Bronchial epithelial cell (primary cell): ENCODE measurements at regions not wholly inside any gene's neighbourhood (a gene's known extent, or its start where the extent isn't known, plus 50 kb on each side); places are given as distances from the start of the nearest gene placed in this dataset.

Source experiments
- DNase-seq: peaks from one replicate; pipeline ENCODE4 v3.0.0-alpha.2; 2010; ENCODE audit warnings: low read depth
- FAIRE-seq: peaks from 2 replicates; lab custom pipeline; 2011; peaks lifted over from hg19 to GRCh38; lab: Jason Lieb, UNC
- H3K27me3 ChIP-seq: 2 replicates; pipeline ENCODE4 v1.5.1; 2011; ENCODE audit warnings: low read length; ENCODE audit not compliant: control insufficient read depth, insufficient read depth
- H3K36me3 ChIP-seq: 2 replicates; pipeline ENCODE4 v1.5.1; 2011; ENCODE audit warnings: low read length; ENCODE audit not compliant: control insufficient read depth, insufficient read depth
- H3K4me3 ChIP-seq: 2 replicates; pipeline ENCODE4 v1.5.1; 2011; ENCODE audit warnings: mild to moderate bottlenecking, low read depth, low read length, control low read depth
- CTCF ChIP-seq: IDR thresholded peaks from 2 replicates; pipeline ENCODE4 v1.5.1; 2011; ENCODE audit warnings: mild to moderate bottlenecking, moderate library complexity, low read length, control low read depth, inconsistent platforms; ENCODE audit not compliant: insufficient read depth, severe bottlenecking

GRCh38 chr7:17559388-17559787, 260.9 kb downstream of the AHR start:
- FAIRE-seq (no peak), DNase-seq (peak; percentile 95)
- Histone ChIP-seq H3K27me3 (no peaks in the 10 kb centered on the region), H3K4me3 (no peak overlapping the region), H3K36me3 (no peaks in the 10 kb centered on the region)
- TF ChIP-seq CTCF, result no peak

- Histone ChIP-seq H3K36me3 (no peaks in the 10 kb centered on the region), H3K4me3 (no peak overlapping the region), H3K27me3 (no peaks in the 10 kb centered on the region)
- TF ChIP-seq CTCF, result no peak
- FAIRE-seq (no peak), DNase-seq (peak; percentile 95)
Measured at GRCh38 chr7:17560516-17560915, 262.1 kb downstream of the AHR start.

DNA sequence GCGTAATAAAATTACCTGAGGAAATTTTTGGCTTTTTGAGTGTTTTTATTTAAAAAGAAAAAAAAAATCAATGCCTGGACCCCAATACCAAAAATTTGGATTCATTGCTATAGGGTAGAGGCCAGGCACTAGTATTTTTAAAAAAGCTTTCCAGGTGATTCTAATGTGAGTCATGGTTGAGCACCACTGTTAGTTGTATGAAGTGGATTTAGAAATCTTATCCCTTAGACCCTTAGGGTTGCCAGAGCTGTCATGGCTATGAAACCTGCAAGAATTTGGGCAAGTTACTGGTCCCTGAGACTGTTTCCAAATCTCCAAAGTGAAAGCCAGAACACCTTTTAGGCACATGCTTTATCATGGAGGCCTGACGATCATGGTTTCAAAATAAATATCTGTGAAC, 262.5 kb downstream of the AHR start:
- Histone ChIP-seq H3K4me3 (no peak overlapping the region), H3K36me3 (no peaks in the 10 kb centered on the region), H3K27me3 (no peaks in the 10 kb centered on the region)
- TF ChIP-seq CTCF, result no peak
- FAIRE-seq (no peak), DNase-seq (peak; percentile 79)

DNA sequence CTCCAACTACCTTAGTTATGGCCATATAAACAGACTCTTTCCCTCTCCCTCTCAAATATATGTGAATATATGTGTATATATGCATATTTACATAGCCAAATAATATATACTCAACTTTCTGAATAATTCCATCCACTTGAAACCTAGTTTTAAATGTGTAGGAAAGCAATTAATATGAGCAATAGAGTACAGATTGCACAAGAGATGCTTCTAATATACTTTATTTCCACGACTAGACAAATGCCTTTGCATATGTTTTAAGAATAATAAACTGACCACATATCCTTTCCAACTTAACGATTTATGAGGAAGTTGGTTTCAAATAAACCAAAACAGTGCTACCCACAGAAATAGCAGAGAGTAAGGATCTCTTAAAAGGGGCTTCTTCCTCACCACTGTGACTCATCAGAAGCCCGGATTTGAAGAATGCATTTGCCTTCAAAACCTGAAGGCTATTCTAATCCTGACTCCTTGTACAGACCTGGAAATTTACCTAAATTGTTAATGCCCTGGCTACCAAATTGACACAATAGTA, 266.3 kb downstream of the AHR start:
- FAIRE-seq (no peak), DNase-seq (peak; percentile 20)
- no peak for TF ChIP-seq CTCF

GRCh38 chr7:17580141-17580540, 281.7 kb downstream of the AHR start:
- FAIRE-seq (no peak), DNase-seq (peak; percentile 89)
- Histone ChIP-seq H3K27me3 (no peaks in the 10 kb centered on the region), H3K36me3 (no peaks in the 10 kb centered on the region), H3K4me3 (no peak overlapping the region)
- no peak for TF ChIP-seq CTCF

More for the DNA sequence above, 266.3 kb downstream of the AHR start:
- Histone ChIP-seq H3K27me3 (no peaks in the 10 kb centered on the region), H3K4me3 (no peak overlapping the region), H3K36me3 (no peaks in the 10 kb centered on the region)

DNA sequence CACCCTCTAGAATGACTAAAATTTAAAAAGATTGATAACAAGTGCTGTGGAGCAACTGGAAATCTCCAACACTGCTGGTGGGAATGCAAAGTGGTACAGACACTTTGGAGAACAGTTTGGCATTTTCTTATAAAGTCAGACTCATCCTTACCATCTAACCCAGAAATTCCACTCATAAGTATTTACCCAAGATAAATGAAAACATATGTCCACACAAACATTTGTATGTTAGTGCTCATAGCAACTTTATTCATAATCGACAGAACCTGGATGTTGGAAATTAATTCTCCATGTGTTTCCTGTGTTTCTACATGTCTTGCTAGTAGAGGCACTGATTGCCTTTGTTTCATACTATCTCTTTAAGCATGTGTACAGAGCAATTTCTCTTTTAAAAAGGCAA, 282.4 kb downstream of the AHR start:
- Histone ChIP-seq H3K27me3 (no peaks in the 10 kb centered on the region), H3K4me3 (no peak overlapping the region), H3K36me3 (no peaks in the 10 kb centered on the region)
- FAIRE-seq, result no peak
- no peak for TF ChIP-seq CTCF
- DNase-seq, result no peak
